ENCODE measurements at regions not wholly inside any gene's neighbourhood (a gene's known extent, or its start where the extent isn't known, plus 50 kb on each side); places are given as distances from the start of the nearest gene placed in this dataset.
A peak's percentile ranks its signal among the peaks of the same experiment; 100 is the strongest.

DNA sequence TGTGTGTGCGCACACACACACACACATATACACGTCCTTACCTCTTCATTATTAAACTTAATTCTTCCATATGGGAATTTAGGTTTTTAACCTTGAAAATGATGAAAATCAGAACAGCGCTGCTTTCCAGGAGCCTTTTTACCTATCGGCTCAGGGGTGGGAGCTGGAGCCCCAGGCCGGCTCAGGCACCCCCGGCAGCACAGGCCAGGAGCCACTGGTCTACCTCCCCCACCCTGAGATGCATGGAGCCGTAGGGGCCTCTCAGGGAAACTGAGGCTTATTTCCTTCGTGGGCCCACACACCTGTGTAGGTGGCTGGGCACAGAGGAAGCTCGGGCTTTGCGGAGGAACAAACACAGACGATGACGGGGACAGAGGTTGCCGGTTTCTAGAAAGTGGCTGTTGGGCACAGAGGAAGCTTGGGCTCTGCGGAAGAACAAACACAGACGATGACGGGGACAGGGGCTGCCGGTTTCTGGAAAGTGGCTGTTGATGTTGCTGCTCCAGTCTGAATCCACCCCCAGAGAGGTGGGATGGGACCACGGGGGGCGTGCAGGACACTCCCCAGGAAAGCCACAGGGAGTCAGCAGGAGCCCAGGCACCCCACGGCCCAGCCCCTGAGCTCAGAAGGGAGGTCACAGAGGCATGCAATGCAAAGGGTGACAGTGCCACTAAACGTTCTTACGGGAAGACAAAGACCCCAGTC lies 149.4 kb downstream of the BRD1 start:
- Histone ChIP-seq H3K27me3 (replicated peaks; ENCODE audit: control insufficient read depth, insufficient read depth, low read length, poor library complexity, severe bottlenecking) (no peaks in the 10 kb centered on the region), H3K4me3 (ENCODE audit: insufficient read depth, low read depth, low read length, poor library complexity, severe bottlenecking) (no peak overlapping the region), H3K36me3 (ENCODE audit: control insufficient read depth, insufficient read depth, low read length) (no peaks in the 10 kb centered on the region), H3K4me1 (ENCODE audit: control insufficient read depth, insufficient read depth, low read length, poor library complexity, severe bottlenecking) (no peaks in the 10 kb centered on the region), H3K9me3 (ENCODE audit: control insufficient read depth, low read length) (no peaks in the 10 kb centered on the region), H3K27ac (ENCODE audit: insufficient read depth, low read length, poor library complexity, severe bottlenecking) (no peak overlapping the region)
- no peak for DNase-seq

DNA sequence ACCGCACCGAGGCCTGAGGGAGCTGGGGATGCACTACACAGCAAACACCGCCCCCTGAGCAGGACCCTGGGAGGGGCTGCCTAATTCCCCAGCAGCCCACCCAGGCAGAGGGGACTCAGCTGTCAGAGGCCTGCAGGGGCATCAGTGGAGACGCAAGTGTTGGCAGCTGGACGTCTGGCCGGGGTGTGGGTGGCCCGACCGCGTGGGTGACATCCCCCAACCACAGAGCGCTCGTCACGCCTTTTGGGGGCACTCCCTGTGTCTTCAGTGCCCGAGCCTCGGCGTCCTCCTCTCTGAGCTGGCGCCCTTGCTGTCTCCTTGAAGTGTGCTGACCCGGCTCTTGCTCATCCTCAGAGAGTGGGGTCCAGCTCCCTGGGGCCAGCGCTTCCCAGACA lies 150.2 kb downstream of the BRD1 start:
- no peaks in the 10 kb centered on the region for H3K9me3 ChIP-seq (ENCODE audit: control insufficient read depth, low read length)

DNA sequence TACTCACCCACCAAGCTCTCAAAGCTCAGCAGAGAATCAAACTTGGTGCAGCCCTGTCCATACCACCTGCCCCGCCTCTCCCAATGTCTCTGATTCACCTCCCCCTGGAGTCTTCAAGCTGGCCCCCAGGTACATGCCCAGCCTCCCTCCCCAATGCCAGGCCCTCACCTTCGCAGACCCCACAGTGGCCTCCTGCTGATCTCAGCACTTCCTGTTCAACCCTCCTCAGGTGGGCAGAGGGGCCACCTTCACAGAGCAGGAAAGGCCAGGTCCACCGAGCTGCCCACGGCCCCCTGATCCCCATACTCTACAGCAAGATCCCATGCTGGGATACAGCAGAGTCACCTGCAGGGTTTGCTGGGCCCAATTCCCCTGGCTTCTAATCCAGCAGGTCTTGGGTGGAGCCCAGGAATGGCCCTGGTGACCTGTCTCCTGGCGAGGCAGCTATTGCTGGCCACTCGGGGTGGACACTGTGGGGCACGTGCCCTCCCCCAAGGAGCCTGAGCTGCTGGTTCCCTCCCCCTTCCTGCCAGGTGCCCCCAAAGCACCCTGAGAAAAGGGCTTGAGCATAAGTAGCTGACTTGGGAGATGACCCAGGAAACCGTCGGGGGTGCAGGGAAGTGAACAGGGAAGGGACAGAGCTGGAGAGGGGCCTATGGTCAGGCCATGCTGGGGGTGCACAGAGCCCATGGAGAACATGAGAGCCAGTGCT lies 150.7 kb downstream of the BRD1 start:
- DNase-seq = no peak

More for the DNA sequence above, 150.2 kb downstream of the BRD1 start:
- H3K27ac ChIP-seq (ENCODE audit: insufficient read depth, low read length, poor library complexity, severe bottlenecking) = no peak overlapping the region
- no peak overlapping the region for H3K4me3 ChIP-seq (ENCODE audit: insufficient read depth, low read depth, low read length, poor library complexity, severe bottlenecking)
- no peaks in the 10 kb centered on the region for H3K27me3 ChIP-seq (replicated peaks; ENCODE audit: control insufficient read depth, insufficient read depth, low read length, poor library complexity, severe bottlenecking)
- no peaks in the 10 kb centered on the region for H3K36me3 ChIP-seq (ENCODE audit: control insufficient read depth, insufficient read depth, low read length)
- DNase-seq = no peak
- H3K4me1 ChIP-seq (ENCODE audit: control insufficient read depth, insufficient read depth, low read length, poor library complexity, severe bottlenecking) = no peaks in the 10 kb centered on the region

DNA sequence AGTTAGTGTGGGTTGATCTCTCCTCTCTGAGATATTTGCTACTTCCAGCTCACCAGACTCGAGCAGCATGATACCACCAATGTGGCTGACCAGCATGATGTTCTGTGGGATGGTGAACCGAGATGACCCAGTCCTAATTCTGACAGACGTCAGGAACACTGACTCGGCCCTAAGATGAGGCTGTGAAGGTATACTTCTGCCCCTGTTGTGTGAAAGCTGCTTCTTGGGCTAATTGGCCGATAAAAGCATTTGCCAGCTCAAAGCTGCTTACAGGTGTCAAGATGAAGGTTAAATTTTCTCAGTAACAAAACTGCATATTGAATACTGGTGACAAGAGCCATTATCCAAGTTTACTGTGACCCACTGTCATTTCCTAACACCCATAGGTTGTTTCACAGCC lies 151.4 kb downstream of the BRD1 start:
- Histone ChIP-seq H3K4me3 (ENCODE audit: insufficient read depth, low read depth, low read length, poor library complexity, severe bottlenecking) (no peak overlapping the region), H3K27me3 (replicated peaks; ENCODE audit: control insufficient read depth, insufficient read depth, low read length, poor library complexity, severe bottlenecking) (peaks cover 7% of the 10 kb centered on the region), H3K27ac (ENCODE audit: insufficient read depth, low read length, poor library complexity, severe bottlenecking) (no peak overlapping the region), H3K36me3 (ENCODE audit: control insufficient read depth, insufficient read depth, low read length) (no peaks in the 10 kb centered on the region), H3K4me1 (ENCODE audit: control insufficient read depth, insufficient read depth, low read length, poor library complexity, severe bottlenecking) (peaks cover 3% of the 10 kb centered on the region), H3K9me3 (ENCODE audit: control insufficient read depth, low read length) (no peaks in the 10 kb centered on the region)
- no peak for DNase-seq

More for the DNA sequence above, 150.7 kb downstream of the BRD1 start:
- H3K27me3 ChIP-seq (replicated peaks; ENCODE audit: control insufficient read depth, insufficient read depth, low read length, poor library complexity, severe bottlenecking) = peaks cover under 1% of the 10 kb centered on the region
- H3K4me1 ChIP-seq (ENCODE audit: control insufficient read depth, insufficient read depth, low read length, poor library complexity, severe bottlenecking) = no peaks in the 10 kb centered on the region
- no peak overlapping the region for H3K27ac ChIP-seq (ENCODE audit: insufficient read depth, low read length, poor library complexity, severe bottlenecking)
- H3K36me3 ChIP-seq (ENCODE audit: control insufficient read depth, insufficient read depth, low read length) = no peaks in the 10 kb centered on the region
- H3K4me3 ChIP-seq (ENCODE audit: insufficient read depth, low read depth, low read length, poor library complexity, severe bottlenecking) = no peak overlapping the region
- no peaks in the 10 kb centered on the region for H3K9me3 ChIP-seq (ENCODE audit: control insufficient read depth, low read length)

DNA sequence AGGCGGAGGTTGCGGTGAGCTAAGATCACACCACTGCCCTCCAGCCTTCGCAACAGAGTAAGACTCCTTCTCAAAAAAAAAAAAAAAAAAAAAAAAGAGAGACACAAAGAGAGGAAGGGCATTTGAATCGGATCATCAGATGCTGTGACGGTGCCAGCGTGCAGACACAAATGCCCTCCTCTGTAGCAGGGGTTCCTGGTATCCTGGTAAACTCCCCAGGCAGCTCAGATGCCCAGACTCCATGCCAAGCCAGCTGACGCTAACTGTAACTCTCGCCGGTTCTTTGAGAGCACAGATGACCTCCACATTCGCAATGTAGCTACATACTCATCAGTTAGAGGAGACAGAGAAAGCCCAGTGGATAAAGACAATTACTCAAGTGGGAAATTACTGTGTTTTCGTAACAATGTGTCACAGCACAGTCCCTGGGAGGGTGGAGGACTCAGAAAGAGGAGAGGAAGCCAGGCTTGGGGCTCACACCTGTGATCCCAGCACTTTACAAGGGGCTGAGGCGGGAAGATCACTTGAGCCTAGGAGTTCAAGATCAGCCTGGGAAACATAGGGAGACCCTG lies 153.1 kb downstream of the BRD1 start:
- Histone ChIP-seq H3K27me3 (replicated peaks; ENCODE audit: control insufficient read depth, insufficient read depth, low read length, poor library complexity, severe bottlenecking) (peaks cover 15% of the 10 kb centered on the region), H3K36me3 (ENCODE audit: control insufficient read depth, insufficient read depth, low read length) (no peaks in the 10 kb centered on the region), H3K27ac (ENCODE audit: insufficient read depth, low read length, poor library complexity, severe bottlenecking) (no peak overlapping the region)

DNA sequence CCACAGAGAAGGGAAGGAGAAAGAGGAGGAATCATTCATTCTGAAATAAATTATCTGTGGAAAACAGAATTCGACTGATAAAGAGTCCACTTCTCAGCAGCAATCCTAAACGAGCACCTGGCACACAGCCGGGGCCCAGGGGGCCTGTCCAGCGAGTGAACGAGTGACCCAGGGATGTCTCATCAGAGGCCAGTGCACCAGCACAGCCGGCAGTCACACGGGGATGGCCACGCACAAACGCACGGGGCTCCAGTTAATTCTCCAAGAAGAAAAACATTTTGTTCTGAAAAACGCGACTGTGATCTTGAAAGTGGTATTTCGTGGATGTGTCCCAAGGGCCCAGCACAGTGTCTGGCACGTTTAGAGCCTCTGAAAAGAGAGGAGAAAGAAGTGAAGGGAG lies 154.6 kb downstream of the BRD1 start:
- peaks cover 11% of the 10 kb centered on the region for H3K4me1 ChIP-seq (ENCODE audit: control insufficient read depth, insufficient read depth, low read length, poor library complexity, severe bottlenecking)
- no peaks in the 10 kb centered on the region for H3K36me3 ChIP-seq (ENCODE audit: control insufficient read depth, insufficient read depth, low read length)
- H3K27me3 ChIP-seq (replicated peaks; ENCODE audit: control insufficient read depth, insufficient read depth, low read length, poor library complexity, severe bottlenecking) = peaks cover 21% of the 10 kb centered on the region
- no peak for DNase-seq
- H3K4me3 ChIP-seq (ENCODE audit: insufficient read depth, low read depth, low read length, poor library complexity, severe bottlenecking) = no peak overlapping the region
- H3K9me3 ChIP-seq (ENCODE audit: control insufficient read depth, low read length) = no peaks in the 10 kb centered on the region
- H3K27ac ChIP-seq (ENCODE audit: insufficient read depth, low read length, poor library complexity, severe bottlenecking) = no peak overlapping the region

More for the DNA sequence above, 153.1 kb downstream of the BRD1 start:
- H3K4me3 ChIP-seq (ENCODE audit: insufficient read depth, low read depth, low read length, poor library complexity, severe bottlenecking) = no peak overlapping the region
- no peaks in the 10 kb centered on the region for H3K9me3 ChIP-seq (ENCODE audit: control insufficient read depth, low read length)
- H3K4me1 ChIP-seq (ENCODE audit: control insufficient read depth, insufficient read depth, low read length, poor library complexity, severe bottlenecking) = peaks cover 11% of the 10 kb centered on the region
- no peak for DNase-seq

DNA sequence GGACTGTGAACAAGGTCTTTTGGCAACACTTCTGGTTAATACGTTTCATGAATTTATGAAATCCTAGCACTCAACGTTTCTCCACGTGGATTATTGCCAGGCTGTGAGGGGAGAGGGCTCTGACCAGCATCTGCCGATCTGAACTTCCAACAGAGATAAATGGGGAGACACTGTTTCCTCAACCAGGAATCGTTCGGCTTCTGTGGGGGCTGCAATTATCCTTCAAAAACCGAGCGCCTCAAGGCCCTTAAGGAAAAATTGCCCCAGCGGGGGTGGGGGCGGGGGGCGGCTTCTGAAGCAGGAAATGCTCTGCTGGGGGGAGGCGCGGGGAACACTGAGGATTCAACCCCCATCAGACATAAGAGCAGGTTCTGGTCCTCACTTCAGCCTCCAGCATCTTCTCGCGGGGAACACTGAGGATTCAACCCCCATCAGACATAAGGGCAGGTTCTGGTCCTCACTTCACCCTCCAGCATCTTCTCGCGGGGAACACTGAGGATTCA lies 155.6 kb downstream of the BRD1 start:
- Histone ChIP-seq H3K4me1 (ENCODE audit: control insufficient read depth, insufficient read depth, low read length, poor library complexity, severe bottlenecking) (peaks cover 11% of the 10 kb centered on the region), H3K4me3 (ENCODE audit: insufficient read depth, low read depth, low read length, poor library complexity, severe bottlenecking) (no peak overlapping the region), H3K27me3 (replicated peaks; ENCODE audit: control insufficient read depth, insufficient read depth, low read length, poor library complexity, severe bottlenecking) (peaks cover 21% of the 10 kb centered on the region), H3K9me3 (ENCODE audit: control insufficient read depth, low read length) (no peaks in the 10 kb centered on the region), H3K27ac (ENCODE audit: insufficient read depth, low read length, poor library complexity, severe bottlenecking) (no peak overlapping the region), H3K36me3 (ENCODE audit: control insufficient read depth, insufficient read depth, low read length) (no peaks in the 10 kb centered on the region)
- no peak for DNase-seq

DNA sequence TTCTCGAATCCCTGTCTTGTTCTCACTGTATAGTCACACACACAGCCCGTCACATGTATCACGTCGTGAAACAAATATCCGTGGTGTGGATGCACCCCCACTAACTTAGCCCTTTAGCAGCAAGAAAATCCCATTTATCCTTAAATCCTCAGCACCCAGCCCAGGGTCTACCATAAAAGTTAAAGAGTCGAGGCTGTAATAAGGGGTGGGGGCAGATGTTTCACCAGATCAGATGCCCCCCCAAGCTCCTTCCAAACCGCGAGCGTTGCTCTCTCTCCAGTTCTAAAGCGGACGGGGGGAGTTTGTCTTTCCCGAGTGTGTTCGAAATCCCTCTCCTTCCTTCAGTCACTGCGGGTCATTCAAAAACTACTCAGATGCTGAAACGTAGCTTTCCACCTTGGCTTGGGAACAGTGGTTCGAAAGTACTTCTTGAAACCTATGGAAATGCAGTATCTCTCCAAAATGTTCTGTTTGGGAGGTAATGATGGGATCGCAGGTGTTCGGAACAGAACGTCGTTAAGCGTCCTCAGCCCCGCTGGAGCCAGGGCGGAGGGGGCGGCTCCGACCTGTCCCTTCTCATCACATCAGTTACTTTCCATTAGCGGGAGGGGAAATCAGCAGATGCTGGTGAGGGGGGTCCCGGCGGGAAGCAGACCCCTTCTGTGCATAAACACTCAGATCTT lies 156.2 kb downstream of the BRD1 start:
- Histone ChIP-seq H3K9me3 (ENCODE audit: control insufficient read depth, low read length) (no peaks in the 10 kb centered on the region), H3K27me3 (replicated peaks; ENCODE audit: control insufficient read depth, insufficient read depth, low read length, poor library complexity, severe bottlenecking) (peaks cover 21% of the 10 kb centered on the region), H3K36me3 (ENCODE audit: control insufficient read depth, insufficient read depth, low read length) (no peaks in the 10 kb centered on the region), H3K4me1 (ENCODE audit: control insufficient read depth, insufficient read depth, low read length, poor library complexity, severe bottlenecking) (peaks cover 11% of the 10 kb centered on the region), H3K27ac (ENCODE audit: insufficient read depth, low read length, poor library complexity, severe bottlenecking) (no peak overlapping the region), H3K4me3 (ENCODE audit: insufficient read depth, low read depth, low read length, poor library complexity, severe bottlenecking) (peak overlapping the region; percentile 44)
- DNase-seq = no peak

DNA sequence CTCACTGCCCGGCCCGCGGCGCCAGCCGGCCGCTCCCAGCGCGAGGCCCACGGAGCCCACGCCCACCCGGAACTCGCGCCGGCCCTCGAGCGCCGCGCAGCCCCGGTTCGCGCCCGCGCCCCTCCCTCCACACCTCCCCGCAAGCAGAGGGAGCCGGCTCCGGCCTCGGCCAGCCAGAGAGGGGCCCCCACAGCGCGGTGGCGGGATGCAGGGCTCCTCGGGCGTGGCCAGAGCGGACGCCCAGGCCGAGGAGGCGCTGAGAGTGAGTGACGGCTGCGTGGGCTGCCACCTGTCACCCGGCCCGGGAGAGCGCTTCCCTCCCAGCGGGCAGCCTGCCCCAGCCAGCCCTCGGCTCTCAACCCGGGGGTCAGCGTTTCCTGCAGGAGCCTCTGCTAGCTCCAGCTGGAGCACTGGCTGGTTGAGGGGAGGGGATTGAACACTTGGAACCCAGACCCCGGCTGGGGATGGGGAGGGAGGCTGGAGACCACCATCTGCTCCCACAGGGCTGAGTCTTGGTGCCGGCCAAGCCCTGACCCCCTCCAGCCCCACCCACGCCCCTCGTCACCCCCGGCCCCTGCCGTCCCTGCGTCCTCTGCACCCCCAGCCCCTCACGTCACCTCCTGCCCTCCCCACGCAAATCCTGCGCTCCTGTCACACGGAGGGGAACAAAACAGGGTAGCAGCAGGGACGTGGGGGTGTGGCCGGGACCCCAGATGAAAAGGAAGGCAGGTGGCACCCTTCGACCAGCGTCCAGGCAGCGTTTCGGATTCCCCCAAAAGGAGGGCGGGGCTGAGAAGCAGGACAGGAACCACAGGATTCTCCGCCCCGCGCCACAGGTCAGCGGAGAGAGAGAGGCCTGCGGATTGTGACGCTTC lies 157.0 kb downstream of the BRD1 start:
- Histone ChIP-seq H3K27ac (ENCODE audit: insufficient read depth, low read length, poor library complexity, severe bottlenecking) (no peak overlapping the region), H3K9me3 (ENCODE audit: control insufficient read depth, low read length) (no peaks in the 10 kb centered on the region), H3K27me3 (replicated peaks; ENCODE audit: control insufficient read depth, insufficient read depth, low read length, poor library complexity, severe bottlenecking) (peaks cover 21% of the 10 kb centered on the region), H3K36me3 (ENCODE audit: control insufficient read depth, insufficient read depth, low read length) (no peaks in the 10 kb centered on the region), H3K4me1 (ENCODE audit: control insufficient read depth, insufficient read depth, low read length, poor library complexity, severe bottlenecking) (peaks cover 11% of the 10 kb centered on the region), H3K4me3 (ENCODE audit: insufficient read depth, low read depth, low read length, poor library complexity, severe bottlenecking) (peak overlapping the region; percentile 44)
- no peak for DNase-seq
